NCI-H524 treated with DMSO at 0.1 percent for 48 hours (cell line): ENCODE measurements at regions not wholly inside any gene's neighbourhood (a gene's known extent, or its start where the extent isn't known, plus 50 kb on each side); places are given as distances from the start of the nearest gene placed in this dataset.

Source experiments
- DNase-seq: peaks from one replicate; lab custom pipeline; 2025; lab: John Stamatoyannopoulos, UW

- DNase-seq = no peak
Observed at GRCh38 chr4:181998398-181999295, 244.6 kb upstream of the TENM3 start.

DNA sequence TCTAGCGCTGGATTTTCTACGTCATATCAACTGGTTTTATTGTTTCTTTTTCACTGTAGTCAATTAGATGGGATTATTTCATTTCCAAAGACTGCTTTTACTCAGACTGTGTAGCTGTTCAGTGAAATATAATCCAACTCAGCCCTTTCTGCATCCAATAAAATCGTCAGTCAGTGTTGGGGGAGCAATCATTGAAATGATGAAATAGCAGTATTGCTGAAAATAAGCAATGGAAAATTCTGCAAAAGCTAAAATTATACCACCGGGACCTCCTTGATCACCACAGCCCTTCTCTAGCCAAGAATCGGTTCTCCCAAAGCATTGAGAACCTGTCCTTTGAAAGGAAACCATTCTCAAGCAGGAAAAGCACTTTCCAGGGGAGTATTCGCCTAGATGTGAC lies 243.1 kb upstream of the TENM3 start:
- no peak for DNase-seq

- DNase-seq = no peak
Observed at GRCh38 chr4:182010876-182011275, 232.3 kb upstream of the TENM3 start.

DNA sequence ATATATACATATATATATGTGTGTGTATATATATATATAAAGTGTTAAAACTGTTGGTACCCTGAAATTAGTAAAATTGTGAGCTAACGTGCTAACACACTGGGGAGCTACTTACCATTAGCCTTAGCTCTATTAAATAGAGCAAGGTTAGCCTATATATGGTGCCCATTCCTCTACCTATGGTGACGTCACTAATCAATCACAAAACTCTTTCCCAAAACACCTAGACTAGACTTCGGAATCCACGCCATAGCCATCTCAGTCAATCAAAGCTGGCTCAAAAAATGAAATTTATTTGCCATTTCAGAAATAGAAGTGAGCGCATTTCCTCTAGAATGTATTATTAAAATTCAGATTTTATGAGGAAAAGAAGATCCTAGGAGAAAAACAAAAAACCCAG lies 229.0 kb upstream of the TENM3 start:
- no peak for DNase-seq

DNA sequence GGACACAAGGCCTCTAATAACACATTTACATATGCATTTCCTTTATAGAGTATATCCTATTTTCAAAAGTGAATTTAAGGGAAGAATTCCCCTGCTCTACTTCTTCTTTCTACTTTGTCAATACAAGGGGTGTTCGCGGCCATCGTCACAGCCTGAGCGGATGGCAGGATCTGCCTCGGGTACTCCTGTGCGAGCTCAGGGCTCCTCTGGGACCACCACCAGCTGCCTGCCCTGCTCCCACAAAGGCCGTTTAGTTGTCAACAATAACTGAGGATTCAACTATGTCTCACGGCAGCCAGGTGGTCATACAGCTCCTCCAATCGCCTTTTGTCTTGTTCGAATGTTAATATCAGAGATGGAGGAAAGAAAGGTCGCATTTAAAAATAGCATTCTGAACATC lies 228.2 kb upstream of the TENM3 start:
- no peak for DNase-seq

- no peak for DNase-seq
Observed at GRCh38 chr4:182015893-182016292, 227.3 kb upstream of the TENM3 start.

GRCh38 chr4:182017038-182017437 lies 226.2 kb upstream of the TENM3 start:
- DNase-seq = no peak

DNA sequence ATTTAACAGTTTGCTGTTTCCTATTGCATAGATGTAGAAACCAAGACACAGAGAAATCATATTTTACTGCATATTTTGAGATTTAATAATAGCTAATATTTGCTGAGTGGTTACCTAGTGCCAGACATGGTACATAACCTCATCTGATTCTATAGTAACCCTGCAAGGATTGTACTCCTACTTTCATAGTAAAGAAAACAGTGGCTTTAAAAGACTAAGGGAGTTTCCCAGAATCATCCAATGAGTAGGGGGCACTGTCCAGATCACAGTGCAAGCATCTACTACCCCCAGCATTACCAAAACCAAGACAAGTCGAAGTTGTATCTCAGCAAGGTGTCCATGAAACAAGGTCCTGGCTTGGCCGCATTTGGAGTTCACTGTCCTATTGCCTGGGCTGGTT lies 224.5 kb upstream of the TENM3 start:
- DNase-seq = no peak

DNA sequence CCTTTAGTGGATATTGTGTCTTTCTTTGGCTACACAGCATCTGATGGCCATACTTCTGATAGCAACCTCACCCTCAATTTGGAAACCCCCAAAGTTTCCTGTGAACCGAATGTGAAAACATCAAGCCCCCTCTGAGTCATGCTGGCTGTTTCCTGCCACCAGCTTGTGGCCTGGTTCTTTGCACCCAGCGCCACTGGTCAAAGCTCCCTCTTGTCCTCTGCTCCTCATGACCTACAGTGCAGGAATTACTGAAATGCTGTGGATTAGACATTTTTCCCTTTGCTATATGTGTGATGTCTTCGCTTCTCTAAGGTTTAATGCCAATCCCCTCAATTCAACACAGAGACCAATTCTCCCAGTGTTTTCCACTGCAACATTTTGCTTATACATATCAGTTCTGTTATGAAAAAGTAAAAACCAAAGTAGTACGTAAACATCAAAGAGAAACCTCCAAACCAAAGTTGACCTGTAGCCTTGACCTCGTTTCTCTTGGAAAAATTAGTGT lies 224.0 kb upstream of the TENM3 start:
- DNase-seq = no peak

GRCh38 chr4:182022909-182023308 lies 220.3 kb upstream of the TENM3 start:
- no peak for DNase-seq

- DNase-seq = no peak
Observed at GRCh38 chr4:182023469-182023868, 219.7 kb upstream of the TENM3 start.

DNA sequence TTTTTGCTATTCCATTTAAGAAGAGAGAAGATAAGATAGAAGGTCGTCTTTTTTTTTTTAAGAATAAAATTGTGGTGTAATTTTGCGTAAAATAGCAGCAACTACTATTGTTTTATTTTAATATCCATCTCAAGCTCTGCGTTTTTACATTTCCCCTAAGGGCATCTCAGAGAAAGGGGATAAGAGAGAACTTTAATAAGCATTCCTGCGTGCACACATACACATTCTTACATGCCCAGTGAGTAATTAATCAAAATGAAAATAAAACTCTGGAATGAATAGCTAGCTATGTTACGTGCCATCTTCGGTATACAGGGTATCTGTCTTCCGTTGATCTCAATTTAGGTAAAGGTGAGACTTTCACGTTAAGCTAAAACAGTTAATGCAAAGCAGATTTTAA lies 200.3 kb upstream of the TENM3 start:
- DNase-seq = no peak

DNA sequence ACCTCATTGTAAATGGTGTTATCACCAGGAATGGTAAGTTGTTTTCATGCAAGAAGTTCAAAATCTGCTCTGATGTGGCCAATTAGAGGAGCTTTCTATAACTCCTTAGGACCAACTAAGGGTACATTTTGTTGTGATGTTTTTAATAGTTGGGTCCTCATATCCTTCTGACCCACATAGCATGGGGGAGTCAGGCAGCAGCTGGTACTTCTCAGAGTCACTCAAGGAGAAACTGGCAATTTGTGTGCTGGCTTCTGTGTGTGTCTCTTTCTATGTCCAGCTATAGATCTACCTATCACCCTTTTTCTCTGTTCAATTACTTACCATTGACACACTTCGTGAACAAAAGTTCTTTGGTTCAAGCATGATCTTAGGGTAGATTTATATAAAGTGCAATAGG lies 194.3 kb upstream of the TENM3 start:
- DNase-seq = no peak

- no peak for DNase-seq
Observed at GRCh38 chr4:182056866-182057265, 186.3 kb upstream of the TENM3 start.

GRCh38 chr4:182062458-182062857 lies 180.7 kb upstream of the TENM3 start:
- DNase-seq = no peak

GRCh38 chr4:182062936-182063335 lies 180.3 kb upstream of the TENM3 start:
- no peak for DNase-seq

GRCh38 chr4:182063651-182064050 lies 179.6 kb upstream of the TENM3 start:
- no peak for DNase-seq

GRCh38 chr4:182065255-182065654 lies 177.9 kb upstream of the TENM3 start:
- DNase-seq = no peak

GRCh38 chr4:182066037-182066436 lies 177.2 kb upstream of the TENM3 start:
- no peak for DNase-seq

DNA sequence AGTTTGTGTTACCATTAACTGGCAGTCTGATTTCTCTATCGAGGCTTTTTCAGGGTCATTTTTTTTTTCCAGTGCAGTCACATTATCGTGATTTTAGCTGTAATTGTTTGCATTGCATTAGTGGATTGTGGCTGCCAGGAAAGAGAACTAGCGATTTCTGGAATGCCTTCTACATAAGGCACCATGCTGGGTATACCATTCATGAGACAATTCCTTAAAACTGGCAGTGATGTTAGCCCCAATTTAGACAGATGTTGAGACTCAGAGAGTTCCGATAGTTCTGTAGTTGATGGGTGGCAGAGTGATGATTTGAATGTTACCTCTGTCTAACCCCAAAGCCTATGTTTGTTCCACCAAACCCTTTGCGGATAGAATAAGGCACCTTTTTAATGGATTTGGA lies 175.4 kb upstream of the TENM3 start:
- no peak for DNase-seq

GRCh38 chr4:182068920-182069319 lies 174.3 kb upstream of the TENM3 start:
- no peak for DNase-seq

- DNase-seq = no peak
Observed at GRCh38 chr4:182073278-182073677, 169.9 kb upstream of the TENM3 start.

DNA sequence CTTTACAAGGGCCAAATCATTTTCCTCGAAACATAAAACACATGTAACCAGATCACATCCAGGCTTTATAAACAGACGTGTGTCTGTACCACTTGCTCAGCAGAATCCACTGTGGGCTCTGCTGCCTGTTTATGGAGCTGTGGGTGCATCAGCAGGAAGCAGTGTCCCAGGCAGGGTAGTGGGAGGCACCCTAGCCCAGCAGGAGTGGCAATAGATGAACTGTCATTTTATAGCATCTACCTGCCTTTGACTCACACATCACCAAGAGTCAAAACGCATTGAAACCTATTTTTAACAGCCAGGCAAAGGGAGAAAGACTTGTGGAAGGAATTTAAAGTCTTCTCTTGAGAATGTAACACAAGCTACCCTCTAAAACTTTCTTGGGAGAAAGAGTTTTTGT lies 169.1 kb upstream of the TENM3 start:
- DNase-seq = no peak

GRCh38 chr4:182074810-182075209 lies 168.4 kb upstream of the TENM3 start:
- peak; percentile 53 for DNase-seq
